ENCODE measurements at regions not wholly inside any gene's neighbourhood (a gene's known extent, or its start where the extent isn't known, plus 50 kb on each side); places are given as distances from the start of the nearest gene placed in this dataset.

- in situ Hi-C loops (cut with HindIII; ENCODE audit: low pct_ligation_motif_present, low pct_unique_long_range_greater_than_20kb, low sequenced_read_pairs): no loop called here
- no peak for DNase-seq
Measured at GRCh38 chr1:56399795-56400194, 179.6 kb downstream of the PLPP3 start.

- no peak for DNase-seq
- in situ Hi-C loops (cut with HindIII; ENCODE audit: low pct_ligation_motif_present, low pct_unique_long_range_greater_than_20kb, low sequenced_read_pairs): no loop called here
Measured at GRCh38 chr1:56399326-56399725, 180.0 kb downstream of the PLPP3 start.

GRCh38 chr1:56397811-56398231 lies 181.5 kb downstream of the PLPP3 start:
- no peak for DNase-seq
- in situ Hi-C loops (cut with HindIII; ENCODE audit: low pct_ligation_motif_present, low pct_unique_long_range_greater_than_20kb, low sequenced_read_pairs): no loop called here

- in situ Hi-C loops (cut with HindIII; ENCODE audit: low pct_ligation_motif_present, low pct_unique_long_range_greater_than_20kb, low sequenced_read_pairs): no loop called here
- no peak for DNase-seq
Measured at GRCh38 chr1:56397409-56397808, 182.0 kb downstream of the PLPP3 start.

- in situ Hi-C loops (cut with HindIII; ENCODE audit: low pct_ligation_motif_present, low pct_unique_long_range_greater_than_20kb, low sequenced_read_pairs): no loop called here
Measured at GRCh38 chr1:56396581-56396980, 182.8 kb downstream of the PLPP3 start.

GRCh38 chr1:56395776-56396175 lies 183.6 kb downstream of the PLPP3 start:
- in situ Hi-C loops (cut with HindIII; ENCODE audit: low pct_ligation_motif_present, low pct_unique_long_range_greater_than_20kb, low sequenced_read_pairs): no loop called here

More at GRCh38 chr1:56396581-56396980, 182.8 kb downstream of the PLPP3 start:
- DNase-seq: no peak

GRCh38 chr1:56394298-56394697 lies 185.1 kb downstream of the PLPP3 start:
- no peak for DNase-seq
- in situ Hi-C loops (cut with HindIII; ENCODE audit: low pct_ligation_motif_present, low pct_unique_long_range_greater_than_20kb, low sequenced_read_pairs): no loop called here

More at GRCh38 chr1:56395776-56396175, 183.6 kb downstream of the PLPP3 start:
- no peak for DNase-seq

- no peak for DNase-seq
- in situ Hi-C loops (cut with HindIII; ENCODE audit: low pct_ligation_motif_present, low pct_unique_long_range_greater_than_20kb, low sequenced_read_pairs): no loop called here
Measured at GRCh38 chr1:56390934-56391731, 188.2 kb downstream of the PLPP3 start.

- in situ Hi-C loops (cut with HindIII; ENCODE audit: low pct_ligation_motif_present, low pct_unique_long_range_greater_than_20kb, low sequenced_read_pairs): no loop called here
- no peak for DNase-seq
Measured at GRCh38 chr1:56390232-56390867, 189.0 kb downstream of the PLPP3 start.

- in situ Hi-C loops (cut with HindIII; ENCODE audit: low pct_ligation_motif_present, low pct_unique_long_range_greater_than_20kb, low sequenced_read_pairs): no loop called here
- DNase-seq: no peak
Measured at GRCh38 chr1:56389813-56390212, 189.6 kb downstream of the PLPP3 start.

GRCh38 chr1:56387071-56387740 lies 192.2 kb downstream of the PLPP3 start:
- no peak for DNase-seq
- in situ Hi-C loops (cut with HindIII; ENCODE audit: low pct_ligation_motif_present, low pct_unique_long_range_greater_than_20kb, low sequenced_read_pairs): no loop called here

- DNase-seq: no peak
- in situ Hi-C loops (cut with HindIII; ENCODE audit: low pct_ligation_motif_present, low pct_unique_long_range_greater_than_20kb, low sequenced_read_pairs): no loop called here
Measured at GRCh38 chr1:56385314-56385713, 194.0 kb downstream of the PLPP3 start.

GRCh38 chr1:56382929-56383328 lies 196.4 kb downstream of the PLPP3 start:
- in situ Hi-C loops (cut with HindIII; ENCODE audit: low pct_ligation_motif_present, low pct_unique_long_range_greater_than_20kb, low sequenced_read_pairs): no loop called here
- no peak for DNase-seq

- DNase-seq: no peak
- in situ Hi-C loops (cut with HindIII; ENCODE audit: low pct_ligation_motif_present, low pct_unique_long_range_greater_than_20kb, low sequenced_read_pairs): no loop called here
Measured at GRCh38 chr1:56380531-56380930, 198.8 kb downstream of the PLPP3 start.

- in situ Hi-C loops (cut with HindIII; ENCODE audit: low pct_ligation_motif_present, low pct_unique_long_range_greater_than_20kb, low sequenced_read_pairs): no loop called here
- no peak for DNase-seq
Measured at GRCh38 chr1:56378341-56379070, 200.9 kb downstream of the PLPP3 start.

- DNase-seq: no peak
- in situ Hi-C loops (cut with HindIII; ENCODE audit: low pct_ligation_motif_present, low pct_unique_long_range_greater_than_20kb, low sequenced_read_pairs): no loop called here
Measured at GRCh38 chr1:56377431-56377830, 201.9 kb downstream of the PLPP3 start.

- in situ Hi-C loops (cut with HindIII; ENCODE audit: low pct_ligation_motif_present, low pct_unique_long_range_greater_than_20kb, low sequenced_read_pairs): no loop called here
- no peak for DNase-seq
Measured at GRCh38 chr1:56376188-56376984, 203.0 kb downstream of the PLPP3 start.

- no peak for DNase-seq
Measured at GRCh38 chr1:56375326-56375804, 204.0 kb downstream of the PLPP3 start.

More at GRCh38 chr1:56375326-56375804, 204.0 kb downstream of the PLPP3 start:
- in situ Hi-C loops (cut with HindIII; ENCODE audit: low pct_ligation_motif_present, low pct_unique_long_range_greater_than_20kb, low sequenced_read_pairs): no loop called here

Data from ACHN (cell line).